OCI-LY1 (cell line): ENCODE measurements at regions not wholly inside any gene's neighbourhood (a gene's known extent, or its start where the extent isn't known, plus 50 kb on each side); places are given as distances from the start of the nearest gene placed in this dataset.

Experiments used
- H2AFZ ChIP-seq: fragments of 200-600 bp; sonication (generic), shearing (Covaris generic); 2 replicates; pipeline ENCODE4 v1.6.0; 2014; ENCODE audit warnings: antibody characterized with exemption, mild to moderate bottlenecking, low read length
- H3F3A ChIP-seq: fragments of 200-600 bp; sonication (generic), shearing (Covaris generic); 2 replicates; pipeline ENCODE4 v1.6.0; 2014; ENCODE audit warnings: mild to moderate bottlenecking, antibody characterized with exemption, low read length, moderate library complexity; ENCODE audit not compliant: insufficient read depth
- H3K27ac ChIP-seq: fragments of 200-600 bp; sonication (generic); 2 replicates; pipeline ENCODE4 v1.5.1; 2014; ENCODE audit warnings: low read length, mixed run types, mild to moderate bottlenecking, low read depth; ENCODE audit not compliant: poor library complexity, severe bottlenecking
- H3K27me3 ChIP-seq: fragments of 200-600 bp; sonication (generic); 2 replicates; pipeline ENCODE4 v1.6.0; 2014; ENCODE audit warnings: antibody characterized with exemption, mild to moderate bottlenecking, low read length, moderate library complexity; ENCODE audit not compliant: insufficient read depth
- H3K36me3 ChIP-seq: fragments of 200-600 bp; sonication (generic); 2 replicates; pipeline ENCODE4 v1.6.1; 2014; ENCODE audit warnings: mild to moderate bottlenecking, antibody characterized with exemption, low read length, moderate library complexity, mixed read lengths; ENCODE audit not compliant: insufficient read depth
- H3K4me1 ChIP-seq: fragments of 200-600 bp; sonication (generic); 2 replicates; pipeline ENCODE4 v1.5.1; 2014; ENCODE audit warnings: mild to moderate bottlenecking, low read length, moderate library complexity; ENCODE audit not compliant: insufficient read depth, severe bottlenecking
- H3K4me2 ChIP-seq: fragments of 200-600 bp; sonication (generic), shearing (Covaris generic); 2 replicates; pipeline ENCODE4 v1.6.1; 2014; ENCODE audit warnings: low read length
- H3K4me3 ChIP-seq: fragments of 200-600 bp; sonication (generic); 2 replicates; pipeline ENCODE4 v1.5.1; 2014; ENCODE audit warnings: low read length, low read depth, mild to moderate bottlenecking, mixed read lengths; ENCODE audit not compliant: poor library complexity, severe bottlenecking
- H3K79me2 ChIP-seq: fragments of 200-600 bp; shearing (Covaris generic); 2 replicates; pipeline ENCODE4 v1.6.1; 2016; ENCODE audit warnings: mixed run types, low read length, mixed read lengths; ENCODE audit not compliant: insufficient read depth
- H3K9ac ChIP-seq: fragments of 200-600 bp; sonication (generic), shearing (Covaris generic); 2 replicates; pipeline ENCODE4 v1.6.1; 2014; ENCODE audit warnings: mild to moderate bottlenecking, low read length, mixed read lengths
- H3K9me2 ChIP-seq: fragments of 200-600 bp; sonication (generic), shearing (Covaris generic); 2 replicates; pipeline ENCODE4 v1.6.1; 2014; ENCODE audit warnings: low read depth, mild to moderate bottlenecking, low read length, mixed read lengths
- H3K9me3 ChIP-seq: fragments of 200-600 bp; shearing (Covaris generic); 2 replicates; pipeline ENCODE4 v1.6.1; 2014; ENCODE audit warnings: low read length, mixed read lengths
- H4K20me1 ChIP-seq: fragments of 200-600 bp; sonication (generic), shearing (Covaris generic); 2 replicates; pipeline ENCODE4 v1.6.0; 2016; ENCODE audit warnings: mild to moderate bottlenecking, low read length; ENCODE audit not compliant: insufficient read depth
- CTCF ChIP-seq: fragments of 200-600 bp; sonication (generic), shearing (Covaris generic); IDR thresholded peaks from 2 replicates; pipeline ENCODE4 v1.5.1; 2017; ENCODE audit warnings: mild to moderate bottlenecking, antibody characterized with exemption, low read length, moderate library complexity, mixed read lengths
- EZH2 ChIP-seq: fragments of 200-600 bp; sonication (generic), shearing (Covaris generic); IDR thresholded peaks from 2 replicates; pipeline ENCODE4 v1.8.0; 2017; ENCODE audit warnings: borderline replicate concordance, mixed run types, mild to moderate bottlenecking, antibody characterized with exemption, low read length, moderate library complexity, mixed read lengths

GRCh38 chr11:24225501-24225900 lies 271.4 kb upstream of the LUZP2 start:
- Histone ChIP-seq H3K4me3 (no peak overlapping the region), H3K4me1 (no peaks in the 10 kb centered on the region), H2AFZ (no peak overlapping the region), H4K20me1 (no peaks in the 10 kb centered on the region), H3K9ac (no peak overlapping the region), H3K27ac (no peak overlapping the region), H3K36me3 (no peaks in the 10 kb centered on the region), H3K27me3 (no peaks in the 10 kb centered on the region), H3K9me2 (no peaks in the 10 kb centered on the region), H3K4me2 (no peak overlapping the region), H3F3A (no peaks in the 10 kb centered on the region), H3K79me2 (no peaks in the 10 kb centered on the region), H3K9me3 (no peaks in the 10 kb centered on the region)
- TF ChIP-seq EZH2 (no peak), CTCF (no peak)

GRCh38 chr11:24226606-24227005 lies 270.2 kb upstream of the LUZP2 start:
- Histone ChIP-seq H3K79me2 (no peaks in the 10 kb centered on the region), H3K4me3 (no peak overlapping the region), H3K9ac (no peak overlapping the region), H3K4me2 (no peak overlapping the region), H3K27me3 (no peaks in the 10 kb centered on the region), H3K4me1 (no peaks in the 10 kb centered on the region), H3K36me3 (no peaks in the 10 kb centered on the region), H3K27ac (no peak overlapping the region), H4K20me1 (no peaks in the 10 kb centered on the region), H2AFZ (no peak overlapping the region), H3K9me3 (no peaks in the 10 kb centered on the region), H3K9me2 (no peaks in the 10 kb centered on the region), H3F3A (no peaks in the 10 kb centered on the region)
- TF ChIP-seq EZH2 (no peak), CTCF (no peak)

- Histone ChIP-seq H3K9me2 (no peaks in the 10 kb centered on the region), H3K36me3 (no peaks in the 10 kb centered on the region), H3K79me2 (no peaks in the 10 kb centered on the region), H4K20me1 (no peaks in the 10 kb centered on the region), H3F3A (no peaks in the 10 kb centered on the region), H3K4me2 (no peak overlapping the region), H3K4me1 (no peaks in the 10 kb centered on the region), H3K4me3 (no peak overlapping the region), H3K9me3 (no peaks in the 10 kb centered on the region), H3K27ac (no peak overlapping the region), H3K9ac (no peak overlapping the region), H3K27me3 (no peaks in the 10 kb centered on the region), H2AFZ (no peak overlapping the region)
- no peak for TF ChIP-seq CTCF
- no peak for TF ChIP-seq EZH2
Observed at GRCh38 chr11:24233041-24233440, 263.8 kb upstream of the LUZP2 start.
